Prostate gland (tissue), 2 donors: ENCODE measurements at regions not wholly inside any gene's neighbourhood (a gene's known extent, or its start where the extent isn't known, plus 50 kb on each side); places are given as distances from the start of the nearest gene placed in this dataset.

Source experiments
- DNase-seq: peaks from one replicate; pipeline ENCODE4 v3.0.0-alpha.2; 2019; ENCODE audit warnings: low spot score
- H3K27ac ChIP-seq, 2 donors: fragments of 200-600 bp; sonication (generic); 2 replicates each; pipeline ENCODE4 v1.5.1; 2017 to 2019
- H3K27me3 ChIP-seq: fragments of 200-600 bp; sonication (generic); replicated peaks from 2 replicates; pipeline ENCODE4 v1.5.1; 2019; ENCODE audit not compliant: insufficient read depth
- H3K36me3 ChIP-seq, 2 donors: fragments of 200-600 bp; sonication (generic); 1 replicate in 1 of 2; 2 replicates in 1 of 2; pipeline versions ENCODE4 v1.5.1 to v1.8.1; 2017 to 2019
- H3K4me1 ChIP-seq: fragments of 200-600 bp; sonication (generic); replicated peaks from 2 replicates; pipeline ENCODE4 v1.5.1; 2019
- H3K4me3 ChIP-seq, 2 donors: fragments of 200-600 bp; sonication (generic); 2 replicates each; pipeline ENCODE4 v1.5.1; 2017 to 2019
- H3K9me3 ChIP-seq: fragments of 200-600 bp; sonication (generic); 2 replicates; pipeline ENCODE4 v1.5.1; 2017
- CTCF ChIP-seq, 4 experiments: fragments of 200-600 bp in 2 of 4; fragments of 450-650 bp in 2 of 4; sonication (generic) in 2 of 4; IDR thresholded peaks; 1 replicate in 3 of 4; 2 replicates in 1 of 4; pipeline ENCODE4 v1.5.1; 2016 to 2019; ENCODE audit warnings: antibody characterized with exemption in 4 of 4, mild to moderate bottlenecking in 2 of 4, moderate library complexity in 2 of 4
- POLR2A ChIP-seq: fragments of 450-650 bp; IDR thresholded peaks from one replicate; pipeline ENCODE4 v1.6.1; 2016; ENCODE audit warnings: antibody characterized with exemption, mild to moderate bottlenecking
- POLR2AphosphoS5 ChIP-seq: sonication (generic); formaldehyde crosslinking; IDR thresholded peaks from one replicate; pipeline ENCODE4 v1.6.1; 2017; ENCODE audit warnings: antibody characterized with exemption
- WGBS: methylation state at CpG from one replicate; pipeline ENCODE4 v1.1.5; 2018; 5-methylcytosine and 5-hydroxymethylcytosine counted together
- intact Hi-C: fragments of 100-400 bp; cut with DNase I; formaldehyde crosslinking; loops from one replicate; pipeline ENCODE4 v1.14.2; 2022

GRCh38 chr14:65185829-65186228, 83.5 kb upstream of the MAX start:
- no peak for DNase-seq
- H3K4me1 ChIP-seq = no peaks in the 10 kb centered on the region
- H3K27me3 ChIP-seq = no peaks in the 10 kb centered on the region
- no peaks in the 10 kb centered on the region for H3K36me3 ChIP-seq
- no peak overlapping the region for H3K27ac ChIP-seq
- H3K9me3 ChIP-seq = no peaks in the 10 kb centered on the region
- H3K4me3 ChIP-seq = no peak overlapping the region
- 93% methylated on average over 4 of the region's 4 CpGs for WGBS
- no peak for TF ChIP-seq CTCF (IDR thresholded peaks at IDR 0.05)
- intact Hi-C loops = no loop called here

GRCh38 chr14:65186951-65187350, 84.6 kb upstream of the MAX start:
- no peaks in the 10 kb centered on the region for H3K4me1 ChIP-seq
- no peaks in the 10 kb centered on the region for H3K27me3 ChIP-seq
- H3K36me3 ChIP-seq = no peaks in the 10 kb centered on the region
- intact Hi-C loops = no loop called here
- no peak for DNase-seq
- H3K4me3 ChIP-seq = no peak overlapping the region
- H3K9me3 ChIP-seq = no peaks in the 10 kb centered on the region
- 93% methylated on average over 3 of the region's 3 CpGs for WGBS
- TF ChIP-seq POLR2AphosphoS5 (no peak), CTCF (IDR thresholded peaks at IDR 0.05) (no peak), POLR2A (no peak)
- H3K27ac ChIP-seq = no peak overlapping the region

- H3K4me1 ChIP-seq = no peaks in the 10 kb centered on the region
- WGBS = 84% methylated on average over 8 of the region's 8 CpGs
- no peaks in the 10 kb centered on the region for H3K27me3 ChIP-seq
- no peak overlapping the region for H3K4me3 ChIP-seq
- DNase-seq = no peak
- no peaks in the 10 kb centered on the region for H3K36me3 ChIP-seq
- no peaks in the 10 kb centered on the region for H3K9me3 ChIP-seq
- no peak for TF ChIP-seq POLR2A
- TF ChIP-seq CTCF (IDR thresholded peaks at IDR 0.05) = no peak
- no peak for TF ChIP-seq POLR2AphosphoS5
- H3K27ac ChIP-seq = no peak overlapping the region
- intact Hi-C loops = no loop called here
Measured at GRCh38 chr14:65187421-65188049, 85.2 kb upstream of the MAX start.

GRCh38 chr14:65190312-65190711, 88.0 kb upstream of the MAX start:
- no peak for TF ChIP-seq POLR2A
- no peak for TF ChIP-seq CTCF (IDR thresholded peaks at IDR 0.05)
- no peak for TF ChIP-seq POLR2AphosphoS5
- DNase-seq = no peak
- H3K27ac ChIP-seq = no peak overlapping the region
- WGBS = 65% methylated on average over 4 of the region's 4 CpGs
- H3K4me1 ChIP-seq = no peaks in the 10 kb centered on the region
- intact Hi-C loops = no loop called here
- no peaks in the 10 kb centered on the region for H3K9me3 ChIP-seq
- H3K4me3 ChIP-seq = no peak overlapping the region
- H3K36me3 ChIP-seq = no peaks in the 10 kb centered on the region
- no peaks in the 10 kb centered on the region for H3K27me3 ChIP-seq

- no peak overlapping the region for H3K4me3 ChIP-seq
- DNase-seq = no peak
- intact Hi-C loops = no loop called here
- TF ChIP-seq POLR2AphosphoS5 = no peak
- 80% methylated on average over 5 of the region's 5 CpGs for WGBS
- H3K9me3 ChIP-seq = no peaks in the 10 kb centered on the region
- H3K27me3 ChIP-seq = no peaks in the 10 kb centered on the region
- no peaks in the 10 kb centered on the region for H3K36me3 ChIP-seq
- no peak overlapping the region for H3K27ac ChIP-seq
- H3K4me1 ChIP-seq = no peaks in the 10 kb centered on the region
Measured at GRCh38 chr14:65191716-65192115, 89.4 kb upstream of the MAX start.
